Smooth muscle cell (in vitro differentiated cells): ENCODE measurements at regions not wholly inside any gene's neighbourhood (a gene's known extent, or its start where the extent isn't known, plus 50 kb on each side); places are given as distances from the start of the nearest gene placed in this dataset.

Experiments used
- DNase-seq: peaks from one replicate; lab custom pipeline; 2025; ENCODE audit not compliant: unreplicated experiment; lab: John Stamatoyannopoulos, UW
- H2AFZ ChIP-seq: fragments of 200-600 bp; sonication (generic); 2 replicates; pipeline ENCODE4 v1.6.0; 2016; ENCODE audit warnings: antibody characterized with exemption, low read depth, mild to moderate bottlenecking
- H3F3A ChIP-seq: fragments of 200-600 bp; sonication (generic); 2 replicates; pipeline ENCODE4 v1.6.0; 2017; ENCODE audit warnings: antibody characterized with exemption, low read depth
- H3K27ac ChIP-seq: fragments of 200-600 bp; sonication (generic); 2 replicates; pipeline ENCODE4 v1.5.1; 2016; ENCODE audit warnings: low read depth, mild to moderate bottlenecking
- H3K27me3 ChIP-seq: fragments of 200-600 bp; sonication (generic); 2 replicates; pipeline ENCODE4 v1.6.1; 2016; ENCODE audit warnings: low read depth, mild to moderate bottlenecking
- H3K36me3 ChIP-seq: fragments of 200-600 bp; sonication (generic); 2 replicates; pipeline ENCODE4 v1.5.1; 2016; ENCODE audit warnings: low read depth
- H3K4me1 ChIP-seq: fragments of 200-600 bp; sonication (generic); 2 replicates; pipeline ENCODE4 v1.5.1; 2016; ENCODE audit warnings: low read depth
- H3K4me2 ChIP-seq: fragments of 200-600 bp; sonication (generic); 2 replicates; pipeline ENCODE4 v1.6.0; 2016; ENCODE audit warnings: mild to moderate bottlenecking
- H3K4me3 ChIP-seq: fragments of 200-600 bp; sonication (generic); 2 replicates; pipeline ENCODE4 v1.5.1; 2016; ENCODE audit warnings: mild to moderate bottlenecking
- H3K79me2 ChIP-seq: fragments of 200-600 bp; sonication (generic); 2 replicates; pipeline ENCODE4 v1.6.0; 2016; ENCODE audit warnings: low read depth, mild to moderate bottlenecking
- H3K9ac ChIP-seq: fragments of 200-600 bp; sonication (generic); 2 replicates; pipeline ENCODE4 v1.6.0; 2016; ENCODE audit warnings: low read depth
- H3K9me3 ChIP-seq: fragments of 200-600 bp; sonication (generic); replicated peaks from 2 replicates; pipeline ENCODE4 v1.5.1; 2016; ENCODE audit warnings: low read depth
- H4K20me1 ChIP-seq: fragments of 200-600 bp; sonication (generic); 2 replicates; pipeline ENCODE4 v1.6.0; 2016; ENCODE audit warnings: low read depth
- CTCF ChIP-seq: fragments of 200-600 bp; sonication (generic); IDR thresholded peaks from 2 replicates; pipeline ENCODE4 v1.5.1; 2017; ENCODE audit warnings: borderline replicate concordance, mild to moderate bottlenecking, antibody characterized with exemption; ENCODE audit not compliant: insufficient read depth, poor library complexity, severe bottlenecking
- WGBS: methylation state at CpG from one replicate; pipeline ENCODE4 v1.1.7; 2016; ENCODE audit warnings: low lambda C conversion rate; 5-methylcytosine and 5-hydroxymethylcytosine counted together

DNA sequence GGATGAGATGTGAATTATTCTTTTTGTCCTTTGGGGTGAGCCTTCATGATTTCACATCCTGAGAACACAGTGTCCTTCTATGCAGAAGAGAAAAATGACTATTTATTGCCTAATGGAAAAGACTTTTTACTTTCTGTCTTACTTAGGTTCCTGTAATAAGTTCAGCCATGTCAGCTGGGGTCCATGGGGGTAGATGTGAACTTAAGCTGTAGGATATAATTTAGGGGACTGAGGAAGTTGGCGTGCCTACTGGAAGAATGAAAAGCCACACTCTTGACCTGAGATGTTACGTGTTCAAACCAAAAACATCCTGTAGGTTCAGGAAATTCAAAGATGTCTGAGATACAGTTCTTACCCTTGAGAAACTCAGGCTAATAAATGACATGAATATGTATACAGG, 660.5 kb downstream of the TOX3 start:
- TF ChIP-seq CTCF = no peak
- WGBS = 99% methylated on average over 2 of the region's 2 CpGs
- Histone ChIP-seq H3K27ac (no peak overlapping the region), H3F3A (no peaks in the 10 kb centered on the region), H3K9me3 (no peaks in the 10 kb centered on the region), H3K27me3 (no peaks in the 10 kb centered on the region), H3K4me2 (no peak overlapping the region), H3K9ac (no peak overlapping the region), H3K4me1 (no peaks in the 10 kb centered on the region), H3K4me3 (no peak overlapping the region), H2AFZ (no peak overlapping the region), H3K36me3 (no peaks in the 10 kb centered on the region), H3K79me2 (no peaks in the 10 kb centered on the region), H4K20me1 (no peaks in the 10 kb centered on the region)
- DNase-seq = no peak

DNA sequence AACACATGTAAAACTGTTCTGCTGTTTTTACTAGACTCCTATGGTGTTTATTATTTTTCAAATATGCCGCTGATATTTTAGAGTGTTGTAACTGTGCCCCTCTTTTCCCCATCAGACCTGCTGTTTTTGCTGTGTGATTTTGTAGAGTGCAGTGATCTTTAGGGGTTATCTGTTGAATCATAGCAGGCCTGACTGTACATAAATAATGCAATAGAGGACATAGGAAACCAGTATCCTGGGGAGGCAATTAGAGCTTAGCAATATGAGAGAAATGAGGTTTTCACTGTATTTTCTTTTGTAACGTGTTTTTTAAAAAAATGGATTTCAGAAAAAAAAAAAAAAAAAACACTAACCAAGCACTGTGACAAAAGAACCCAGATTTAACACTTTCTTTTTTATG, 662.2 kb downstream of the TOX3 start:
- Histone ChIP-seq H4K20me1 (no peaks in the 10 kb centered on the region), H3K27ac (no peak overlapping the region), H3K9me3 (no peaks in the 10 kb centered on the region), H3K4me2 (no peak overlapping the region), H3K36me3 (no peaks in the 10 kb centered on the region), H3K4me1 (no peaks in the 10 kb centered on the region), H2AFZ (no peak overlapping the region), H3K79me2 (no peaks in the 10 kb centered on the region), H3F3A (no peaks in the 10 kb centered on the region), H3K4me3 (no peak overlapping the region), H3K27me3 (no peaks in the 10 kb centered on the region), H3K9ac (no peak overlapping the region)
- 88% methylated on average over 2 of the region's 2 CpGs for WGBS
- TF ChIP-seq CTCF = no peak
- no peak for DNase-seq

- DNase-seq = no peak
- peak overlapping the region; percentile 1 for H3K27ac ChIP-seq
Observed at GRCh38 chr16:51881731-51882130, 665.2 kb downstream of the TOX3 start.

More at GRCh38 chr16:51881731-51882130, 665.2 kb downstream of the TOX3 start:
- no peaks in the 10 kb centered on the region for H3K4me1 ChIP-seq
- TF ChIP-seq CTCF = no peak
- no peaks in the 10 kb centered on the region for H3K9me3 ChIP-seq
- no peaks in the 10 kb centered on the region for H3K79me2 ChIP-seq
- 82% methylated on average over 3 of the region's 3 CpGs for WGBS
- H3K9ac ChIP-seq = no peak overlapping the region
- H3K4me3 ChIP-seq = no peak overlapping the region
- no peaks in the 10 kb centered on the region for H3F3A ChIP-seq
- no peaks in the 10 kb centered on the region for H3K27me3 ChIP-seq
- no peaks in the 10 kb centered on the region for H3K36me3 ChIP-seq
- H4K20me1 ChIP-seq = no peaks in the 10 kb centered on the region
- H2AFZ ChIP-seq = no peak overlapping the region
- H3K4me2 ChIP-seq = no peak overlapping the region
